Raji (cell line): ENCODE measurements at regions not wholly inside any gene's neighbourhood (a gene's known extent, or its start where the extent isn't known, plus 50 kb on each side); places are given as distances from the start of the nearest gene placed in this dataset.

ENCODE experiments used
- POLR2A ChIP-seq: IDR thresholded peaks from 2 replicates; pipeline ENCODE4 v1.6.1; 2011; ENCODE audit warnings: low read depth, low read length, control low read depth; ENCODE audit not compliant: insufficient read depth

DNA sequence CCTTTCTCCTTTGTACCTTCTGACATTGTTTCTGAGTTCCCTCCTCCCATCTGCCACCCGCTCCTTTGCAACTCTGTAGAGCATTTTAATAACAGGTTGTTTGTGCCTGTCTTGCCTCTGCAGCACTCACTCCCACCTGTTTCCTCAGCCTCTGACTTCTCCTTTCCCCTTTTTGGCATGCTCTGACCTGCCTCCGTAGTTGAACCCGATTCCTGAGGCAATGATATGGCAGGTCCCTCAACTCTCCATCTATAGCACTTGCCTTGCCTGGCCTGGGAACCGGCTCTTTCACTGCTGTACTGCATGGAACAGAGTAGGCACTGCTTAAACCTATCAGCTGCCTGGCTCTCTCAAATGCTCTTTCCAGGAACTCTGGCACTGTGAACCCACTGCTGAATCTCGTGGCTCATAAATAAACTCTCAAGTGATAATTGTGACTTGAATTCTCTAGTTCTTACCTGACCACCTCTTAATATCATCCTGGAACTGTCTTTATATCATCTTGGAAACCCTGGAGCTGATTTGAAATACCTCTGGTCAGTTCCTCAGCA is 50.3 kb downstream of the UTRN start:
- no peak for TF ChIP-seq POLR2A

DNA sequence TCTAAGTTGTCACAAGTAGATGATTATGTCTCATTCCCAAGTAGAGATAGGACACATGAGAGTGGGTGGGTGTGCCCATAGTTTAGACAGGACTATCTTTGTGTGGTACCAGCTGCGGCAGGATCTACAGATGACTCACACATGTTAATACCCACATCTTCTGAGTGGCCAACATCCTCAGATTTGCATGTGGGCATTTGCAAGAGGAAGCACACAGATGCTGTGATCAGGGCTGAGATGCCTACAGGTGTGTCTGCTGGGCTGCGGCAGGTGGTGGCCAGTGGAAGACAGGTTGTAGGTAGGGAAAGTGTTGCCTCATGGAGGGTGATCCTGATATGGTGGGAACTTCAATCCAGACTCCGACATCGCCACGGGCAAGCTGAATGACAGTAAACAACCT is 50.8 kb downstream of the UTRN start:
- TF ChIP-seq POLR2A: no peak

DNA sequence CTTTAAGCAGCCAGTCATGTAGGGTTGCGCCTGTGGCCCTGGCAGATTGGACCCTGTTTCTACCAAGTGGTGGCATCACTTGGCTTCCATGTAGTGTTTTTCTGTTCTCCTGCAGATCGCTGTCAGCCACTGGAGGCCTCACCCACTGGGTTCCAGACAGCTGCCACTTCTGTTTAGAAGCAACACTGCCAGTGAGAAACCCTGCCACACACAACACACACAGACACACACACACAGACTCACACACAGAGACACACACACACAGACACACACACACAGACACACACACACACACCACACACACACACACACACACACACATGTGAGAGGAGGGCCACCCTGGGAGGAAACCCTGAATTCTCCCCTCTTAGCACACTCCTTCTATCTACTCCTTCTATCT is 51.8 kb downstream of the UTRN start:
- TF ChIP-seq POLR2A: no peak

DNA sequence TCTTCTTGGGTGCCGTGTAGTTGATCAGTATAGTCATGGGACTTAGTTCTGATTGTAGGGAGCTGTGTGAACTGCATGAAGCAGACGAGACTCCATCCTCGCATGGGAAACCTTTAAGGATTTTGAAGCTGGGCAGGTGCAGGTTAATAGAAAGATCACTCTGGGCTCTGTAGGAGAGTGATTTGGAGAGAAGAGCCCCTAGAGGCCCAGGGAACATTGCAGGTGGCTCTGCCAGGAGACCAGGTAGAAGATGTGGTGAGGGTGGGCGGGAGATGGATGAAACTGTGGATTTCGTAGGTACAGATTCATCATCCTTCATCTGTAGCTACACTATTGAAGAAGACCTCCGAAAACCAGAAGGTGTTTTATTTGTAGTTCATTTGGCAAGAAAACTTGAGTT is 53.3 kb downstream of the UTRN start:
- TF ChIP-seq POLR2A: no peak

DNA sequence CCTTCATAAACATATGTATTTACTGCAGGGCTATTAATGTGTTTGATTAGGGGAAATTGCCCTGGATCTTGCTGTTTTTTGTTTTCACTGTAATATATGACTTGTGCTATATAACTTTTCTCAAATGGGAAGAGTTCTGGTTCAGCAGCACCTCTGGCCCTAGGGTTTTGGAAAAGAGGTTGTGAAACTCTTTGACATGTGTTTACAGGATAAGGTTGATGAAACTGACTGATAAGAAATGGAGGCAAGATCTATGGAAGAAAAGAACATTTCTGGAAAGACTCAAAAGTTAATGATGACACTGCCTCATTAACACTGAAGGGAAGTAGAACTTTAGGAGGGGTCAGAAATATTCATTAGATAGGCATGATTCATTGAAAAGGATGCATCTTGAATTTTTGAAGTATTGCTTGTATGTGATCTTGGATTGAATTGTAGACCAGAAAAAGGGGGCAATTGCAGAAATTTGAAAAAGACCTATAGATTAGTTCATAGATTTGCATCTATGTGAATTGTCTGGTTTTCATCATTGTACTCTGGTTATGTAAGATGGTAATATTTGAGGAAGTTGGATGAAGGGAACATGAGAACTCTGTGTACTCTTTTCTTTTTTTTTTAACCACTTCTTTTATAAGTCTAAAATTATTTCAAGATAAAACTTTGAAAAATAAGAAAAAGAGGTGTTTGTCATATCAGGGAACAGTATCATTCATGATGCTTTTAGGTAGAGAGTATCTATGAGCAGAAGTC is 54.0 kb downstream of the UTRN start:
- TF ChIP-seq POLR2A: no peak

DNA sequence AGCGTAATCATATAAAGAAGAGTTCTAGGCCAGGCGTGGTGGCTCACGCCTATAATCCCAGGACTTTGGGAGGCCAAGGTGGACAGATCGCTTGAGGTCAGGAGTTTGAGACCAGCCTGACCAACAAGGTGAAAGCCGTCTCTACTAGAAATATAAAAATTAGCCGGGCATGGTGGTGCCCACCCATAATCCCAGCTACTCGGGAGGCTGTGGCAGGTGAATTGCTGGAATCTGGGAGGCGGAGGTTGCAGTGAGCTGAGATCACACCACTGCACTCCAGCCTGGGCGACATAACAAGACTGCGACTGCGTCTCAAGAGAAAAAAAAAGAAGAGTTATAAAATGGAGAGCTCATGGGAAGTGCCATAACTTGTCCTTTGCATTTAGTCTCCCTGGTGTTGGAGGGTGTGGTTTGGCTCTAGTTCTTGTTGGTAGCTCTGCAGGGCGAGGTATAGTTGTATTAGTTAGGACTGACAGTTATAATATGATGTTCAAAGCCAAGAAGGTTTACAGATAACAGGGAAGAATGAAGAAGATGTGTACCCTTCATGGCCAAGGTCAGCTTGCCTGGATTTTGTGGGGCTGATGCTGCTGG is 54.8 kb downstream of the UTRN start:
- no peak for TF ChIP-seq POLR2A

DNA sequence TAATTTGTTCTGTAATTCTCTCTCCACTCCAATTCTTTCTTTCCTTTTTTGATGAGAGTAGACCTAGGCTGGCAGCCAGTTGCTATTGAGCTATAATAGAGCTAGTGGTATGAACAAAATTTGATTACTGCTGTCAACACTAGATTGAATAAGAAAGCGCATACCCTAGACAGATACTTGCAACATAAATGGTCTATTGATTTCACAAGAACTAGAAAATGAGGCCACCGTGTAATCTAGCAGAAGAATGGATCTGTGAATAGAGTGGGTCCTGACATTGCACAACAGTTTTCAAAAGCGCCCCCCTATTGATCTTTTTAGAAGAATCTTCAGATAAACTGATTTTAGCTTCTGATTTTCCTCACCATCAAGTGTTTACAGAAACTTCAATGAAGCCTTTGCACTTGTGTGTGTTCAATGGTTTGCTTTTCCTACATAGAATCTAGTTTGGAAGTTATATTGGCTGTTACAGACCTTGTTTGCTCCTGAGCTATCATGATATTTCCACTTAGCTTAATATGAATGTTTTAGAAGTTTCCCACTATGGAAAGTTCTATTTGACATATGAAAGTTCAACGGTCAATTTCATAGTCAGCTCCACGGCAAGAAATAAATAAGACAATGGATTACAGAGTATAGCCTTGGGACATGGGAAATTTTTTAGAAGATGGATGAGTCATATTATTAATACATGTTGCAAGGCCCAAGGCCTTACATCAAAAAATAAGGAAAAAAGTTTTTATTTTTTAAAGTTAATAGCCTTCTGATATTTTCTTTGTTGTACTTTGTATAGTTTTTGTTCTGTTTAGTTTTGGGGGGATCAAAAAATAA is 55.6 kb downstream of the UTRN start:
- TF ChIP-seq POLR2A: no peak

DNA sequence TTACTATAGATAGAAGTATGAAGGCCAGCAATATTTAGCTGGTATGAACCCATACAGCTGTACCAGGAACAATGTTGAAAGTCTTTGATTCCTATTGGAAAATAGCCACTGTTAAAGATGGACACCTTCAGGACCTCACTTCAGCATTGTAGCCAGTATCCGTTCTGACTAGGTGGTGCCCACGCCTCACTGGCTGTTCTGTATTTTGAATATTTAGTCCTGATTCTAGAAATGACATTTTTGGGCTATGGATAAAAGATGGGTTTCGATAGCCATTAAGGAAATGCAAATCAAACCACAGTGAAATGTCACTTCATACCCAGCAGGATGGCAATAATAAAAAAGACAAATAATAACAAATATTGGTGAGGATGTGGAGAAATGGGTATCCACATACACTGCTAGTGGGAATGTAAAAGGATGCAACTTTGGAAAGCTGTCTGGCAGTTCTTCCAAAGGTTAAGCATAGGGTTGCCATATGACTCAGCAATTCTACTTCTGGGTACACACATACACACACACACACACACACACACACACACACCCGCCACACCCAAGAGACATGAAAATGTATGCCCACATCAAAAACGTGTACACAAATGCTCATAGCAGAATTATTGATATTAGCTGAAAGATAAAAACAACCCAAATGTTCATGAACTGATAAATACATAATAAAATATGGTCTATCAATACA is 56.8 kb downstream of the UTRN start:
- TF ChIP-seq POLR2A: no peak

DNA sequence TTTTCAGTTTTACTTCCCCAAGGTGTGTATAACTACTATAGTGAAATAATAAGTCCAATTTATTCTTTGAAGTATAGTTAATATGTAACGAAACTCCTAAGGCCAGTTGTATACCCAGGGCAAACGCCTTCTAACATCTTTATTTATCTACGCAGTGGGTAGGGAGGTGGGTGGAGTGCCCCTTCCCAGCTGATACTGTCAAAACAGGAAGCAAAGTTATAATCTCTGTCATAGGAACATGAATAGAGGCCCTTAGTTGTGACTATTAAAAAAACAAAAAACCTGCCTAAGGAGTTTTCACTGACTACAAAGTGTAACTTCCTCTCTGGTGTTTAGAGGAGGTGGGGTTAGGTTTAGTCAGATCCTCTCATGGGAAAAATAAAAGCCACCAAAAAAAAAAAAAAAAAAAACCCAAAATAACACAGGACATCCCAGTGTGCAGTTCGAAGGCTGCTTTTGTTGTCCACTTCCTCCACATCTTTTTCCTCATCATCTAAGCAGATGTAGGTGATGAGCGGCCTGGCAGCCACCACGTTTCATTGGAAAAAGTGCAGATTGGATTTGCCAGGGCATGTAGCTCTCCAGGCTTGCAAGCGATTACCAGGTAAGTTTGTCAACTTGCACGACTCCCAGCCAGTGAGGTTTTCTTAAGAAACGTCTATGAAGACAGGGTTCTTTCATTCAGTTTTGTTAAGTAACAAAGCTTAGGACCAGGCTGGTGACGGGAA is 58.7 kb downstream of the UTRN start:
- peak; percentile 42; the same call in 1 of the 2 replicates for TF ChIP-seq POLR2A

DNA sequence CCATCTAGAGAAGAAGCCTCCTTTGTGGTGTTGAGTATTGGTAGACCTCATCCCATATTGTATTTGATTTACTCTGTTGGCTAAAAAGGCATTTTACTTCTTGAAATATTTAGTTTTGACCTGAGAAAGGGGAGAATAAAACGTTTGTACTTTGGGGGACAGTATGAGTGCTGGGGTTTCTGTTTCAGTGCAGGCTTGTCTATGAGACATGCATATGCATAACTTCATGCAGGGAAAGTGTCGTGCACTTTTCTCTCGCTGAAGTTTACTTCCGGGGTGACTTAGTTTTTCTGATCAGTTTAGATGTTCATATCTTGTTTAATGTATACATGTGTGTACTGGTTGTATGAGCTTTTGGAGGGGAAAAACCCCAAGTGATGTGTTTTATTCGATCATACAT is 59.5 kb downstream of the UTRN start:
- no peak for TF ChIP-seq POLR2A

DNA sequence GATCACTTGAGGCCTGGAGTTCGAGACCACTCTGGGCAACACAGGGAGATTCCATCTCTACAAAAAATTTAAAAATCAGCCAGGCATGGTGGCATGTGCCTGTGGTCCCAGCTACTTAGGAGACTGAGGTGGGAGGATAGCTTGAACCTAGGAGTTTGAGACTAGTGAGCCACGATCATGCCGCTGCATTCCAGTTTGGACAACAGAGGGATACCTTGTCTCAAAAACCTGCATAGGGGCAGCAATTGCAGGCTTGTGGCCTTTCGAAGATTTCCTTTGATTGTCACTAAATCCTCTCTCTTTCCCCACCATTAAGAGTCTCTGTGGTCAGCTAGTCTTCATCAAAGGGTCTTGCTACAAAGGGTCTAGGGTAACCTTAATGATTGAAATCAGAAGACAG is 60.3 kb downstream of the UTRN start:
- no peak for TF ChIP-seq POLR2A

DNA sequence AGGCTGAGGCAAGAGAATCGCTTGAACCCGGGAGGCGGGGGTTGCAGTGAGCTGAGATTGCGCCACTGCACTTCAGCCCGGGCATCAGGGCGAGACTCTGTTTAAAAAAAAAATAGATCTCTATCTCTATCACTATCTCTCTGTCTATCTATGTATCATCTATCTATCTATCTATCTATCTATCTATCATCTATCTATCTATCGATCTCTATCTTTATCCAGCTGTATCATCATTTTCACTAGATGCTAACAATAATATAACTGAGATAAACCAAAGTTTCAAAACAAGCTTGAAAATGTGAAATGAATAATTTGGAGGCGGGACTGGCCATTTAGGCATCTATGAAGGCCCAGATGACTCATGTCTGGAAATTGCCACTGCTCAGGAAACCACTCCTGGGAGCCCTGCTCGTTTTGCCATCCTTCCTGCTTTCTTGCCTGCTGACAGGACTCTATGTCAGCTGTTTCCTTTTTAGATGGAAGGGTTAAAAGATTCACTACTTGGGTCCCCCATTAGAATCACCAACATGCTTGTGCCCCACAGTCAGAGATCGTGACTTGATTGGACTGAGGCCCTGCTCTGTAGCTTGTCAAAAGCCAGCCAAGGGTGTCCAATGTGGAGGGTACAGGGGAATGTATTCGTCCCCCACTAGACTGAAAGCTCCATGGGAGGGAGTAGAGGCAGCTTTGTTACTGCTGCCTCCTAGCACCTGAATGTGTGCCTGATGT is 61.7 kb downstream of the UTRN start:
- TF ChIP-seq POLR2A: no peak

DNA sequence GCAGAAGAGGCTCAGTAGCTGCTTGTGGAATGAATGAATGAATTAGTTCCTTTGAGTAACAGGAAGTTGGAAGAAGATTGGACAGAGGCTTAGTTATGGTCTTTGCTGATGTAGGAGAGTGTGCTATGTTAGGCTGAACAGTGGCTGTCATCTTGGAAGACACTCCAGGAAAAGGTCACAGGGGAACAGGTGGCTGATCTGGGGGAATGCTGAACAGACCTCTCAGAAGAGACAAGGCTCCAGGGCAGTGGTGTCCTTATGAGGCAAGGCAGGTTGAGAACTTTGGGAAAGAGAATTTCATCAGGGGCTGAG is 62.3 kb downstream of the UTRN start:
- no peak for TF ChIP-seq POLR2A

DNA sequence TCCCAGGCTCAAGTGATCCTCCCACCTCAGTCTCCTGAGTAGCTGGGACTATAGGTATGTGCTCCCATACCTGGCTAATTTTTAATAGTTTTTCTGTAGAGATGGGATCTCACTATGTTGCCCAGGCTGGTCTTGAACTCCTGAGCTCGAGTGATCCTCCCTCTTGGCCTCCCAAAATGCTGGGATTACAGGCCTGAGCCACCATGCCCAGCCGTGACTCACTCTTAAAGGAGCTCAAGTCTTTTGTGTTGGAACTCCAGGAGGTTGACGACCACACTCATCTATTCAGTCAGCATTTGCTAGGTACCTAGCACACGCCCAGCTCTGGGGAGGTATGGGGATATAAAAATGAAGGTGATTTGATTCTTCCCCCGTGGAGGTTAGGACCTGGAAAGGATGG is 62.8 kb downstream of the UTRN start:
- TF ChIP-seq POLR2A: no peak
